ENCODE measurements at regions not wholly inside any gene's neighbourhood (a gene's known extent, or its start where the extent isn't known, plus 50 kb on each side); places are given as distances from the start of the nearest gene placed in this dataset.

DNA sequence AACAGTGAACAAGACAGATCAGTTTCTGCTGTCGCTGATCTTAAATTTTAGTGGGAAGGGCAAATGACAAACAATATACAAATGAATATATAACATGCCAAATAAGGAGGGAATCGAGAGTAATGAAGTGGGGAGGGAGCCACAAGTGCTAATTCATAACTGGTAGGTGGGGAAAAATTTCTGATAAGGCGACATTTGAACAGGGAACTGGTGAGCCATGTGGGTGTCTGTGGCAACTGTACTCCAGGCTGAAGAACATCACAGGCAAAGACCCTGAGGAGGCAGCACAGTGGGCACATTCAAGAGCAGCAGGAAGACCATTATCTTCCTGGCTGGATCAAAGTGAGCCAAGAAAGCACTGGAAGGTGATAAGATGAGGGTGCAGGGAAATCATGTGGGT is 51.6 kb upstream of the CD28 start:
- no peak overlapping the region for H3K4me2 ChIP-seq (replicated peaks; ENCODE audit: low read depth, low read length, poor library complexity, severe bottlenecking)
- ChIA-PET POLR2A (interaction anchor here (0.6 kb wide), 1 partner anchor 15 kb away, joined by 4 read pairs; no protein-coding TSS in a partner anchor), CTCF (no interaction called here)
- H2AFZ ChIP-seq (ENCODE audit: insufficient read depth, low read depth, low read length, poor library complexity, severe bottlenecking) = no peak overlapping the region
- H3K36me3 ChIP-seq (replicated peaks in 1 of 2; ENCODE audit: control extremely low read depth in 1 of 2, control insufficient read depth in 1 of 2, extremely low read depth in 1 of 2, insufficient read depth in 2 of 2, low read length in 1 of 2) = no peaks in the 10 kb centered on the region
- peaks cover 8 to 10% of the 10 kb centered on the region in 2 donors for H3K4me1 ChIP-seq (ENCODE audit: control insufficient read depth in 2 of 2, insufficient read depth in 2 of 2, low read length in 2 of 2)
- H4K20me1 ChIP-seq (ENCODE audit: control insufficient read depth, insufficient read depth, low read length, poor library complexity, severe bottlenecking) = no peaks in the 10 kb centered on the region
- TF ChIP-seq, protein P1, sequence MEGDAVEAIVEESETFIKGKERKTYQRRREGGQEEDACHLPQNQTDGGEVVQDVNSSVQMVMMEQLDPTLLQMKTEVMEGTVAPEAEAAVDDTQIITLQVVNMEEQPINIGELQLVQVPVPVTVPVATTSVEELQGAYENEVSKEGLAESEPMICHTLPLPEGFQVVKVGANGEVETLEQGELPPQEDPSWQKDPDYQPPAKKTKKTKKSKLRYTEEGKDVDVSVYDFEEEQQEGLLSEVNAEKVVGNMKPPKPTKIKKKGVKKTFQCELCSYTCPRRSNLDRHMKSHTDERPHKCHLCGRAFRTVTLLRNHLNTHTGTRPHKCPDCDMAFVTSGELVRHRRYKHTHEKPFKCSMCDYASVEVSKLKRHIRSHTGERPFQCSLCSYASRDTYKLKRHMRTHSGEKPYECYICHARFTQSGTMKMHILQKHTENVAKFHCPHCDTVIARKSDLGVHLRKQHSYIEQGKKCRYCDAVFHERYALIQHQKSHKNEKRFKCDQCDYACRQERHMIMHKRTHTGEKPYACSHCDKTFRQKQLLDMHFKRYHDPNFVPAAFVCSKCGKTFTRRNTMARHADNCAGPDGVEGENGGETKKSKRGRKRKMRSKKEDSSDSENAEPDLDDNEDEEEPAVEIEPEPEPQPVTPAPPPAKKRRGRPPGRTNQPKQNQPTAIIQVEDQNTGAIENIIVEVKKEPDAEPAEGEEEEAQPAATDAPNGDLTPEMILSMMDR (IDR thresholded peaks at IDR 0.05) = no peak
- no peak for TF ChIP-seq EZH2 (IDR thresholded peaks at IDR 0.05; ENCODE audit: borderline replicate concordance, insufficient read depth, low read depth, low read length, poor library complexity, severe bottlenecking)
- no peaks in the 10 kb centered on the region for H3K79me2 ChIP-seq (ENCODE audit: control insufficient read depth, insufficient read depth, low read length)
- ATAC-seq (ENCODE audit: low read depth) = no peak
- peaks cover 14% of the 10 kb centered on the region for H3K4me1 Mint-ChIP-seq
- H3K27me3 Mint-ChIP-seq = peaks cover 52% of the 10 kb centered on the region
- WGBS (ENCODE audit: insufficient coverage) = 76% methylated on average over 2 of the region's 3 CpGs
- no peak overlapping the region for H3K4me3 ChIP-seq (ENCODE audit: control extremely low read depth in 1 of 5, extremely low read depth in 1 of 5, insufficient read depth in 1 of 5, low read depth in 2 of 5, low read length in 4 of 5)
- intact Hi-C loops (cut with micrococcal nuclease) = no loop called here
- H3K4me3 Mint-ChIP-seq = no peak overlapping the region
- H3K9me3 Mint-ChIP-seq (ENCODE audit: insufficient read depth) = no peaks in the 10 kb centered on the region
- DNase-seq = no peak
- H3K27ac Mint-ChIP-seq = no peak overlapping the region
- H3K9me3 ChIP-seq (ENCODE audit: control extremely low read depth in 1 of 3, control insufficient read depth in 2 of 3, insufficient read depth in 1 of 3, low read length in 2 of 3) = no peaks in the 10 kb centered on the region
- peaks cover 0 to 12% (median 6%) of the 10 kb centered on the region in 4 experiments for H3K27me3 ChIP-seq (replicated peaks in 1 of 4; ENCODE audit: control extremely low read depth in 1 of 4, control insufficient read depth in 3 of 4, insufficient read depth in 4 of 4, low read length in 3 of 4)
- H3K27ac ChIP-seq (ENCODE audit: low read length in 2 of 2) = no peak overlapping the region
- no peak overlapping the region for H3K9ac ChIP-seq (ENCODE audit: low read length)

DNA sequence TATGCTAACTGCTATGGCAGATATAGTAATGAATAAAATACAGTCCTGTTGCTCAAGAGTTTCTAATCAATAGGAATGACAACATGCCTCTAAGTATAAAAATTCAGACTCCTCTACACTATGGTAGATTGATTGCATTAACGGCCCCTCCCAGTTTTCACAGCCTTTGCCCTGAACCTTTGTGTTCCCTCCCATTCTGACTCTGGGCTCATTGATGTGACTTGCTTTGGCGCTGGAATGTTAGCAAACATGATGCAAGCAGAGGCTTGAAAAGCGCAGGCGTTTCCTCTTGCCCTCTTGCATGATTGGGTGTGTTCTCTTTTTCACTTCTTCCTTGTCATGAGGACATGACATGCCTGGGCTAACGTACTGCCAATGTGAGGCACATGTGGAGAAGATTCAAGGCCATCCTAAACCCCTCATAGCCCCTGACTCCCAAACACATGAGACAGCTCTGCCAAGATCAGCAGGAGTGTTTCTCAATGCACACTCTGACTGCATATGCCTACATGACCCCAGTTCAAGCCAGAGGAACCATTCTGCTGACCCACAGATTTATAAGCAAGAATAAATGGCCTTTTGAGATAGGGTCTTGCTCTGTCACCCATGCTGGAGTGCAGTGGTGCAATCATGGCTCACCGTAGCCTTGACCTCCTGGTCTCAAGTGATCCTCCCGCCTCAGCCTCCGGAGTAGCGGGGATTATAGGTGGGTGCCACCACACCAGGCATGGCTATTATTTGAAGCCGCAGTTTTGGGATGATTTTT is 49.7 kb upstream of the CD28 start:
- H3K27ac ChIP-seq (ENCODE audit: low read length in 2 of 2) = no peak overlapping the region
- intact Hi-C loops (cut with micrococcal nuclease) = no loop called here
- DNase-seq = no peak
- 60% methylated on average over 9 of the region's 10 CpGs for WGBS (ENCODE audit: insufficient coverage)
- ChIA-PET CTCF (no interaction called here), POLR2A (no interaction called here)
- peaks cover 0 to 12% (median 5%) of the 10 kb centered on the region in 4 experiments for H3K27me3 ChIP-seq (replicated peaks in 1 of 4; ENCODE audit: control extremely low read depth in 1 of 4, control insufficient read depth in 3 of 4, insufficient read depth in 4 of 4, low read length in 3 of 4)
- Mint-ChIP-seq H3K27ac (no peak overlapping the region), H3K4me1 (peaks cover 18% of the 10 kb centered on the region), H3K9me3 (ENCODE audit: insufficient read depth) (no peaks in the 10 kb centered on the region), H3K4me3 (no peak overlapping the region), H3K27me3 (peaks cover 44% of the 10 kb centered on the region)
- TF ChIP-seq EZH2 (IDR thresholded peaks at IDR 0.05; ENCODE audit: borderline replicate concordance, insufficient read depth, low read depth, low read length, poor library complexity, severe bottlenecking) = no peak
- no peak for ATAC-seq (ENCODE audit: low read depth)
- no peaks in the 10 kb centered on the region for H3K79me2 ChIP-seq (ENCODE audit: control insufficient read depth, insufficient read depth, low read length)
- H4K20me1 ChIP-seq (ENCODE audit: control insufficient read depth, insufficient read depth, low read length, poor library complexity, severe bottlenecking) = no peaks in the 10 kb centered on the region
- no peak overlapping the region for H3K4me3 ChIP-seq (ENCODE audit: control extremely low read depth in 1 of 5, extremely low read depth in 1 of 5, insufficient read depth in 1 of 5, low read depth in 2 of 5, low read length in 4 of 5)
- H3K9ac ChIP-seq (ENCODE audit: low read length) = no peak overlapping the region
- H3K36me3 ChIP-seq (replicated peaks in 1 of 2; ENCODE audit: control extremely low read depth in 1 of 2, control insufficient read depth in 1 of 2, extremely low read depth in 1 of 2, insufficient read depth in 2 of 2, low read length in 1 of 2) = no peaks in the 10 kb centered on the region
- H3K4me1 ChIP-seq (ENCODE audit: control insufficient read depth in 2 of 2, insufficient read depth in 2 of 2, low read length in 2 of 2) = peaks cover 9 to 13% of the 10 kb centered on the region in 2 donors
- no peaks in the 10 kb centered on the region for H3K9me3 ChIP-seq (ENCODE audit: control extremely low read depth in 1 of 3, control insufficient read depth in 2 of 3, insufficient read depth in 1 of 3, low read length in 2 of 3)
- no peak overlapping the region for H2AFZ ChIP-seq (ENCODE audit: insufficient read depth, low read depth, low read length, poor library complexity, severe bottlenecking)
- no peak overlapping the region for H3K4me2 ChIP-seq (replicated peaks; ENCODE audit: low read depth, low read length, poor library complexity, severe bottlenecking)
